GM18519 (cell line): ENCODE measurements at regions not wholly inside any gene's neighbourhood (a gene's known extent, or its start where the extent isn't known, plus 50 kb on each side); places are given as distances from the start of the nearest gene placed in this dataset.
"Not testable (repeated sequence)": the region's sequence is repeated elsewhere in the genome, so short reads cannot be mapped to it uniquely, and the experiment has no call there.

Source experiments
- ATAC-seq: cut with Tn5 transposase; IDR thresholded peaks from one replicate; pipeline ENCODE4 v1.9.1; 2021; ENCODE audit warnings: mild to moderate bottlenecking, moderate library complexity; ENCODE audit not compliant: unreplicated experiment, low FRiP score

DNA sequence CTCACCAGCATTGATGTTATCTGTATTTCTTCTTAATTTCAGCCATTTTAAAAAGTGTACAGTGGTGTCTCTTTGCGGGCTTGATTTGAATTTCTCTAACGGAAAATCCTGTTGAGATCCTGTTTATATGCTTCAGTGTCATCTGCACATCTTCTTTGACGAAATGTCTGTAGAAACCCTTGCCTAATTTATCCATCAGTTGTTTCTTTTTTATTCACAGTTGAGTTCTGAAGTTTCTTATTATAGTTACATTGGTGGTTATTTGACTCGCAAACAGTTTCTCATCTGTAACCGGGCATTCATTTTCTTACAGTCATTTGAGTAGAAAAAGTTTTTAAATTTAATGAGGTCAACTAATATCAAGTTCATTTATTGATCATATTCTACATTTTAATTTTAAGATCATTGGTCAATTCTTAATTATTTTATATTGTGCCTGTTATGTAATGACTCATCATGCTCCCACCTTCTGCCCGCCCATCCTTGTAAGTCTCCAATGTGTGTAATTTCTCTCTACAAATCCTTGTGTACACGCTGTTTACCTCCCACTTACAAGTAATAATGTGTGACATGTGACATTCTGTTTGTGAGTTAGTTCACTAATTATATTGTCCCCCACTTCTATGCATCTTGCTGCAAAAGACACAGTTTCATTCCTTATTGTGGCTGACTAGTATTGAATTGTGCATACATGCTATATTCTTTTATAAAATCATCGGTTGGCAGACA, 1242.8 kb downstream of the TMEM121 start:
- not testable (repeated sequence) for ATAC-seq

DNA sequence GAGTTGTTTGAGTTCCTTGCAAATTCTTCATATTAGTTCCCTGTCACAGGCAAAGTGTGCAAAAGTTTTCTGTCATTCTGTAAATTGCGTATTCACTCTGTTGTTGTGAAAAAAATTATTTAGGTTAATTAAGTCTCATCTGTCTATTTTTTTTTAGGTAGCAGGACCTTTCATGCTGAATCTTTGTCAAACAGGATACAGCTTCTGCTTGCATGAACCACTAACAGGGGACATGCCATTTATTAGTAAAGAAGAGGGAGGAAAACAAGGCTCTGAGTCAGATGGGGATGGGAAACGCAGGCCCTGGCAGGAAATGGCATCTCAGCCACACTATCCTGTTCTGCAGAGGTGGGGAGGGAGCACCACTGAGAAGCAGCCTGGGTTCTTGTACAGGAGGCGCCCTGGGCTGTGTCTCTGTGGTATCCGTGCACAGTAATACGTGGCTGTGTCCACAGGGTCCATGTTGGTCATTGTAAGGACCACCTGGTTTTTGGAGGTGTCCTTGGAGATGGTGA, 1243.8 kb downstream of the TMEM121 start:
- ATAC-seq = not testable (repeated sequence)

DNA sequence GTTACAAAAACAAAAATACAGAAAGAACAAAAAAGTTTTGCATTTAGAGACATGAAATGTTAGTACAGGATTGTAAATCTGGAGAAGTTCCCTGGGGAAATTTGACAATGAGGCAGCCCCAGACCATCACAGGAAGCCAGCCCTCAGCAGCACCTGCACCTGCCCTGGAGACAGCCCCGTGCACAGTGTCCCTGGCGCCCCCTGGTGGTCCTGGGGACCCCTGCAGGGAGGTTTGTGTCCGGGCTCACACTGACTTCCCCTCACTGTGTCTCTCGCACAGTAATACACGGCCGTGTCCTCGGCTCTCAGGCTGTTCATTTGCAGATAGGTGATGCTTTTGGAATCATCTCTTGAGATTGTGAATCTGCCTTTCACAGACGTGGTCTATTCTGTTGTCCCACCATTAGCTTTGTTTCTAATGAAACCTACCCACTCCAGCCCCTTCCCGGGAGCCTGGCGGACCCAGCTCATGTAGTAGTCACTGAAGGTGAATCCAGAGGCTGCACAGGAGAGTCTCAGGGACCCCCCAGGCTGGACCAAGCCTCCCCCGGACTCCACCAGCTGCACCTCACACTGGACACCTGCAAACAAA, 1248.6 kb downstream of the TMEM121 start:
- ATAC-seq = not testable (repeated sequence)

- no peak for ATAC-seq
Observed at GRCh38 chr14:106776395-106776983, 1250.1 kb downstream of the TMEM121 start.

DNA sequence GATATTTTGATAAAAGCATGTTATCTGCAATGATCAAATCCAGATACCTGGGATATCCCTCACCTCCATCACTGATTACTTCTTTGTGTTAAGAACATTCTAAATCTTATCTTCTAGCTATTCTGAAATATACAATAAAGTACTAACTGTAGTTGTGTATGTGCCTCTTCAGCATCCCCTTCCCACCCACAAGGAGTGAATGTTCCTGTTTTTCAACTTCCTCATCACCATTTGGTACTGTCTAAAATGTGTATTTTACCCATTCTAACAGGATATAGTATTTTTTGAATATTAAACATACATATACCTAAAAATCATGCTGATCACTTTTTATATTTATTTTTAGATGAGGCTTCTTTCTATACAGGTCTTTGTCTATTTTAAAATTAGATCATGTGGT, 1252.6 kb downstream of the TMEM121 start:
- ATAC-seq = no peak

DNA sequence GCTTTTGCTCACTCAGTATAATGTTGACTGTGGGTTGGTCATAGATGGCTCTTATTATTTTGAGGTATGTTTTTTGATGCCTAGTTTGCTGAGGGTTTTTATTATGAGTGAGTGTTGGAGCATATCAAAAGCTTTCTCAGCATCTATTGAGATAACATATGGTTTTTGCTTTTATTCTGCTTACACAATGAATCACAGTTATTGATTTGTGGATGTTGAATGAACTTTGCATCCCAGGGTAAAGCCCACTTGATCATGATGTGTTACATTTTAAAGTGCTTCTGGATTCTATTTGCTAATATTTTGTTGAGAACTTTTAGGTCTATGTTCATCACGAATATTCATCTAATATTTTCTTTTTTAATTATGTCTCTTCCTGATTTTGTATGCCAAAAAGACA, 1260.3 kb downstream of the TMEM121 start:
- ATAC-seq = no peak

DNA sequence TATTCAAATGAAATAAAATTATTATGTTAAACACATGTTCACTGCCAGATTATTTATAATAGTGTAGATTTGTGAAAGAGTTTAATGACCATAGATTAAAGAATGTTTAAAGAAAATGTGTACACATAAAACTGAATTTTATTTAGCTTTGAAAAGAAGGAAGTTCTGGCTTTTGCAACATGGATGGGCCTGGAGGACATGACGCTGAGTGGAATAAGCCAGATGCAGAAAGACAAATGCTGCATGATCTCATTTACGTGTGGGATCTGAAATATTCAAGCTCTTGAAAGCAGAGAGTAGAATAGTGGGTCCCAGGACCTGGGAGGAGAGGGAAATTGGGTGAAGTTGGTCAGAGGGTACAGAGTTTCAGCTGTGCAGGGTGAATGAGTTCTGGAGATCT, 1261.2 kb downstream of the TMEM121 start:
- ATAC-seq = no peak

- no peak for ATAC-seq
Observed at GRCh38 chr14:106788534-106788933, 1262.2 kb downstream of the TMEM121 start.

- no peak for ATAC-seq
Observed at GRCh38 chr14:106789318-106789717, 1262.9 kb downstream of the TMEM121 start.

- no peak for ATAC-seq
Observed at GRCh38 chr14:106790189-106791036, 1264.0 kb downstream of the TMEM121 start.

DNA sequence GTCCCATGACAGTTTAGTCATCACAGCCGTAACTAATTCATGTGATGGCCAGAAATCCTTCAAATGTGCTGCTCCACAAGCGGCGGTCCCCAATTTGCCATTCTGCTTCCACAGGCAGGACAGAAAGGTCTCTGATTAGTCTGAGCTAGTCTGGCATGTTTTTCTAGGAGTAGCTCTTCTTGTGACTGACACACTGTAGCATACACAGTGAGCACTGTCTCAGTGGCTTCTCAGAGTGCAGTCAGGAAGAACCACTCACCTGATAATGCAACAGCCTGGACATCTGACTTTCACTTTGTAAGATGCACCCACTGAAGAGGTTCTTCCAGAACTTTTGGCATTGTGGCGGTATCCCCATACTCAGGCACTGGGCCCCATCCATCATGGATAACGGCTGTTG, 1266.2 kb downstream of the TMEM121 start:
- ATAC-seq = no peak

DNA sequence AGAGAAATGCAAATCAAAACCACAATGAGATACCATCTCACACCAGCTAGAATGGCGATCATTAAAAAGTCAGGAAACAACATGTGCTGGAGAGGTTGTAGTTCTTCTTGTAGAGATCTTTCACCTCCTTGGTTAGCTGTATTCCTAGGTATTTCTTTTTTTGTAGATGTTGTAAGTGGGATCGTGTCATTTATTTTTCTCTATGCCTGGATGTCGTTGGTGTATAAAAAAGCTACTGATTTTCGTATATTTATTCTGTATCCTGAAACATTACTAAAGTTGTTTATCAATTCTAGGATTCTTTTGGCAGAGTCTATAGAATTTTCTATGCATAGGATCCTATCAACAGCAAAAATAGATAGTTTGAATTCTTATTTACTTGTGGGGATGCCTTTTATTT, 1271.8 kb downstream of the TMEM121 start:
- not testable (repeated sequence) for ATAC-seq

DNA sequence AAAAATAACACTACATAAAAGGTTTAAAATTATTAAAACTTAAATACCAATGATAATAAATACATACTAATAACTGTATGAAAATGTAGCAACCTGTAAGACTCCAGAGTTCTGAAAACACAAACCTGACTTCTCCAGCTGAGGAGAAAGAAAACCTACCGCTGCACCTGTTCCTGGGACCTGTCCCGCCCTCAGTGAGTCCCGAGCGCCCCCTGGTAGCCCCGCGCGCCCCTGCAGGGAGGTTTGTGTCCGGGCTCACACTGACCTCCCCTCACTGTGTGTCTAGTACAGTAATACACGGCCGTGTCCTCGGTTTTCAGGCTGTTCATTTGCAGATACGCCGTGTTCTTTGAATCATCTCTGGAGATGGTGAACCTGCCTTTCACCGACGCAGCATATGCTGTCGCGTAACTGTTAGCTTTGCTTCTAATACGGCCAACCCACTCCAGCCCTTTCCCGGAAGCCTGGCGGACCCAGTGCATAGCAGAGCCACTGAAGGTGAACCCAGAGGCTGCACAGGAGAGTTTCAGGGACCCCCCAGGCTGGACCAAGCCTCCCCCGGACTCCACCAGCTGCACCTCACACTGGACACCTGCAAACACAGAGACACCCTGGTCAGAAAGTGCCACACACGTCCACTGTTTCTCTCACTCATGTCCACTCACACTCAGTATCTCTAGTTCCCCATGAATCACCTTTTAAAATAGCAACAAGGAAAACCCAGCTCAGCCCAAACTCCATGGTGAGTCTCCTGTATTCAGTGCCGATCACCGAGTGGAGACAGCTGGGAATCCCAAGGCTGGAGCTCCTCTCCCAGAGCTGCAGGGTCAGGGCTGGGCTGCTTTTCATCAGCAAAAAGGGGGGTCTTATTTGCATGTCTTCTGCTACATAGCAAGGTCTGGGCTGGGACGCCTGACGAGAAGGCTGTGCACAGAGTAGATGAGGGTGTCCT, 1276.3 kb downstream of the TMEM121 start:
- no peak for ATAC-seq

GRCh38 chr14:106803379-106803778, 1277.0 kb downstream of the TMEM121 start:
- ATAC-seq = no peak

GRCh38 chr14:106807493-106807892, 1281.1 kb downstream of the TMEM121 start:
- no peak for ATAC-seq

- no peak for ATAC-seq
Observed at GRCh38 chr14:106808458-106808857, 1282.1 kb downstream of the TMEM121 start.

DNA sequence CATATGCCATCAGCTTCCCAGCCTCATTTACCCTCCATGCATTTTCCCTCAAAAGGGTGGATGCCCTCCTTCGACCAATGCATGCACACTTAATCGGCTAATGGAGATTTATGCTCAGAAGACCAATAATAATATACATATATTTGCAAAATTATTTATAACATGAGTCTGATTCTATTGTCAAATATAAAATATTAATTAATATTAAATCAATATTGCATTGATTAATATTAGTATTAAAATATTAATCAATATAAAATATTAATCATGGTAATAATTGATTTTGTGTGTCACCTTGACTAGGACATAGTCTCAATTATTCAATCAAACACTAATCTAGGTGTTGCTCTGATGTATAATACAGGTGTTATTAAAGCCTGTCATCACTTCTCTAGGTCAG, 1282.5 kb downstream of the TMEM121 start:
- ATAC-seq = no peak

DNA sequence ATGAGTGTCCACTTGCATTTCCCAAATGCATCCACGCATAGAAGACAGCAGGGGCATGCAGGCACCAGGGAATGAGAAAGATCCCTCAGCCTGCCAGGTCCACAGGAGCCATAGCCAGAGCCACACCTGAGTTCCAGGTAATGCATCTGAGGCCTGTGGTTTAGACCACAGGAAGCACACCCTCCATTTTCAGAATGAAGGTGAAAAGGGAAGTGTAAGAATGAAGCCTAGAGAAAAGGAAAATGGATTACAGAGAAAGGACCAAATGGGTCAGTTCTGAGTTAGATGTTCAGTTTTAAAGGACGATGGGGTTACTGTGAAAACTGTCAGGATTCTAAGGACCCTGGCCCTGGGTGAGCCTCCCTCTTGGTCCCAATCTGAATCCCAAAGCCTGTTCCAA, 1283.2 kb downstream of the TMEM121 start:
- no peak for ATAC-seq

DNA sequence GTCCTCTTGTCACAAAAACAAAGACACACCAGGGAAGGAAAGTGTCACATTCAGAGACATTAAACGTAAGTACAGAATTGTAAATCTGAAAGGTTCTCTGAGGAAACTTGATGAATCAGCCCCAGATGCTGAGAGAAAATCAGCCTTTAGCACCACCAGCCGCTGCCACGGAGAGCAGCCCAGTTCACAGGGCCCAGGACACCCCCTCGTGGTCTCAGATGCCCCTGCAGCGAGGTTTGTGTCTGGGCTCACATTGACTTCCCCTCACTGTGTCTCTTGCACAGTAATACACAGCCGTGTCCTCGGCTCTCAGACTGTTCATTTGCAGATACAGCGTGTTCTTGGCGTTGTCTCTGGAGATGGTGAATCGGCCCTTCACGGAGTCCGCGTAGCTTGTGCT, 1283.8 kb downstream of the TMEM121 start:
- not testable (repeated sequence) for ATAC-seq

GRCh38 chr14:106811162-106811561, 1284.8 kb downstream of the TMEM121 start:
- no peak for ATAC-seq
